ENCODE measurements at regions not wholly inside any gene's neighbourhood (a gene's known extent, or its start where the extent isn't known, plus 50 kb on each side); places are given as distances from the start of the nearest gene placed in this dataset.

DNA sequence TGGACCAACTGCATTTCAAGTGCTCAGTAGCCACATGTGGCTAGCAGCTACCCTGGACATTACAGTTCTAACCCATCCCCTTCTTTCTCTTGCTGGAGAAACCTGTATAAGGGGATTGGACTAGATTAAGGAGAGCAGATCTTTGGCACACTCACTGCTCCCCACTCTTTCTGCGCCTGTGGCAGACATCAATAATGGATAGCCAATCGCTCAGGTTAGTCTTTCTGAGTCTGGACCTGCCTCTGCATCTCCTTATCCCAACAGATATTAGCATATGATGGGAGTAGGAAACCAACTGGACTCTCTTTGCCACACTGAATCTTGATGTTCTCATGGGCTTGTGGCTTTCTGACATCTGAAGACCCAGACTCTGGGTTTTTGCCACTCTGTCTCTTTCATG is 81.7 kb downstream of the IRX5 start:
- Mint-ChIP-seq H3K27ac (ENCODE audit: unreplicated experiment) (no peak overlapping the region), H3K4me3 (ENCODE audit: low read depth, unreplicated experiment) (no peak overlapping the region), H3K9me3 (ENCODE audit: low read depth, unreplicated experiment) (no peaks in the 10 kb centered on the region), H3K36me3 (ENCODE audit: insufficient read depth, unreplicated experiment) (no peaks in the 10 kb centered on the region), H3K4me1 (ENCODE audit: low read depth, unreplicated experiment) (no peaks in the 10 kb centered on the region), H3K27me3 (ENCODE audit: unreplicated experiment) (peaks cover 33% of the 10 kb centered on the region)
- no peak for DNase-seq
- no TSS peak for BruUV-seq (replicated peaks)
- intact Hi-C loops (cut with micrococcal nuclease; ENCODE audit: unreplicated experiment), result no loop called here
- TF ChIP-seq, protein P1, sequence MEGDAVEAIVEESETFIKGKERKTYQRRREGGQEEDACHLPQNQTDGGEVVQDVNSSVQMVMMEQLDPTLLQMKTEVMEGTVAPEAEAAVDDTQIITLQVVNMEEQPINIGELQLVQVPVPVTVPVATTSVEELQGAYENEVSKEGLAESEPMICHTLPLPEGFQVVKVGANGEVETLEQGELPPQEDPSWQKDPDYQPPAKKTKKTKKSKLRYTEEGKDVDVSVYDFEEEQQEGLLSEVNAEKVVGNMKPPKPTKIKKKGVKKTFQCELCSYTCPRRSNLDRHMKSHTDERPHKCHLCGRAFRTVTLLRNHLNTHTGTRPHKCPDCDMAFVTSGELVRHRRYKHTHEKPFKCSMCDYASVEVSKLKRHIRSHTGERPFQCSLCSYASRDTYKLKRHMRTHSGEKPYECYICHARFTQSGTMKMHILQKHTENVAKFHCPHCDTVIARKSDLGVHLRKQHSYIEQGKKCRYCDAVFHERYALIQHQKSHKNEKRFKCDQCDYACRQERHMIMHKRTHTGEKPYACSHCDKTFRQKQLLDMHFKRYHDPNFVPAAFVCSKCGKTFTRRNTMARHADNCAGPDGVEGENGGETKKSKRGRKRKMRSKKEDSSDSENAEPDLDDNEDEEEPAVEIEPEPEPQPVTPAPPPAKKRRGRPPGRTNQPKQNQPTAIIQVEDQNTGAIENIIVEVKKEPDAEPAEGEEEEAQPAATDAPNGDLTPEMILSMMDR (IDR thresholded peaks at IDR 0.05; ENCODE audit: unreplicated experiment), result no peak
- CTCF ChIA-PET, result no interaction called here

DNA sequence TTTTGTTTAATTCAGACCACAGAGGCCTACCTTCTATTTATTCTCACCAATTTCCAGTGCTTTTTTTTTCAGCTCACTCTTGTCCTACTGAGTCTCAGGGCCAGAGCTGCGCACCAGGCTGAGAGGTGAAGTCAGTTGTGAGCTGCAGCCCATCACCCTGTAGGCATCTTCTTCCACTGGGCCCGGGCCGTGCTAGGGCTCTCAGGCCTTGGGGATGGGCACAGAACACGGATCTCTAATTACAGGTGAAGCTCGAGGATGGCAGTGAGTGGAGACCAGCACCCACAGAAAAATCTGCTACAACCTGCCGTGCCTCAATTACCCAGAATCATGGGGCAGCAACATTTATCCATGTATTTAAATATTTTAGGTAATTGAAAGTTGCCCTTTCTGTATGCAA is 82.1 kb downstream of the IRX5 start:
- no TSS peak for BruUV-seq (replicated peaks)
- intact Hi-C loops (cut with micrococcal nuclease; ENCODE audit: unreplicated experiment), result no loop called here
- no peak overlapping the region for H3K27ac Mint-ChIP-seq (ENCODE audit: unreplicated experiment)
- no peak for DNase-seq
- H3K4me3 Mint-ChIP-seq (ENCODE audit: low read depth, unreplicated experiment), result no peak overlapping the region
- peaks cover 29% of the 10 kb centered on the region for H3K27me3 Mint-ChIP-seq (ENCODE audit: unreplicated experiment)
- H3K4me1 Mint-ChIP-seq (ENCODE audit: low read depth, unreplicated experiment), result no peaks in the 10 kb centered on the region
- CTCF ChIA-PET, result no interaction called here
- H3K9me3 Mint-ChIP-seq (ENCODE audit: low read depth, unreplicated experiment), result no peaks in the 10 kb centered on the region
- TF ChIP-seq, protein P1 (IDR thresholded peaks at IDR 0.05; ENCODE audit: unreplicated experiment), result no peak
- H3K36me3 Mint-ChIP-seq (ENCODE audit: insufficient read depth, unreplicated experiment), result no peaks in the 10 kb centered on the region

DNA sequence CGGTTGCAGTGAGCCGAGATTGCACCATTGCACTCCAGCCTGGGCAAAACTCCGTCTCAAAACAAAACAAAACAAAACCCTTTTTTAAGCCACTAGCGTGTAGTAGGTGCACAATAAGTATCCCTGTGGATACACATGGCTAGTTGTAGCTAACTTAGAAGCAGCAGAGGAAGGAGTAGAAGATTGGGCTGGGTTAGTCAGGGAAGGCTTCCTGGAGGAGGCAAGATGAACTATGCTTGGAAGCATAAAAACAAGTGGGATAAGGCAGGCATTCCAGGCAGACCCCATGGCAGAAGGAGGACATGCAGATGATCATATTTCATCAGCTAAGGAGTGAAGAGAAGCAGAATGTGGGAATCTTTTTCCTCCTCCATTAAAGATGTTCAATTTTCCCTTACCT is 83.4 kb downstream of the IRX5 start:
- BruUV-seq (replicated peaks), result no TSS peak
- Mint-ChIP-seq H3K4me1 (ENCODE audit: low read depth, unreplicated experiment) (no peaks in the 10 kb centered on the region), H3K27me3 (ENCODE audit: unreplicated experiment) (peaks cover 19% of the 10 kb centered on the region), H3K36me3 (ENCODE audit: insufficient read depth, unreplicated experiment) (no peaks in the 10 kb centered on the region), H3K4me3 (ENCODE audit: low read depth, unreplicated experiment) (no peak overlapping the region), H3K9me3 (ENCODE audit: low read depth, unreplicated experiment) (no peaks in the 10 kb centered on the region), H3K27ac (ENCODE audit: unreplicated experiment) (no peak overlapping the region)
- TF ChIP-seq, protein P1 (IDR thresholded peaks at IDR 0.05; ENCODE audit: unreplicated experiment), result no peak
- intact Hi-C loops (cut with micrococcal nuclease; ENCODE audit: unreplicated experiment), result no loop called here
- CTCF ChIA-PET, result interaction anchor here (0.6 kb wide), 1 partner anchor 834 kb away, joined by 3 read pairs; no protein-coding TSS in a partner anchor
- DNase-seq, result no peak

DNA sequence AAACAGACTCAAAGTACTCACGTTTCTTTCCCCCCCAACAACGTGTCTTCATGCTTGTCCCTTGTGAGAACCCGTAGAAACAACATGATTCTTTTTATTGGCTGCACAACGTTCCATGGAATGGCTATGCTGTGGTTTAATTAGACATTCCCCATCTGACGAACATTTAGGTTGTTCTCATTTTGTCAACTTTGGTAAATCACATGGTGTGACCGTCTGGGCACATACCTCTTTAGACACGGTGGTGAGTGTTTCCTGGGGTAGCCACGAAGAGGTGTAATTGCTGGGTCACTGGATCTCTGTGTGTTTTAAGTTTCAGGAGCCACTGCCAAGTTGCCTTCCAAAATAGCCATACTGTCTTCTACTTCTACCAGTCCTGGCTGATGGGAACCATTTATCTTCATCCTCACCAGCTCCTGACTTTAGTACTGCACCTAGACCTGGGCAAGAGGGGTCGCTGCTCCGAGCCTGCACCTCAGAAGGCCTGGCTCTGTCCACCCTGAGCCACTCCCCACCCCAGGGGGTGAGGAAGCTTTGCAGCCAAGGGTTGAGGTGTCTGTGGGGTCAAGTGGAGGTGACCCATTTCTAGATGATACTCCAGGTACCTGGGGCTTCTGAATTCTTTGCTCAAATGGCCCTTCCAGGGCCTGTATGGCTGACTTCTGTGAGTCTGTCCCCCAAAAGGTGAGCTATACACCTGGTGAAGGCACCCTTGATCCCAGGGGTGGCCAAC is 84.7 kb downstream of the IRX5 start:
- TF ChIP-seq, protein P1 (IDR thresholded peaks at IDR 0.05; ENCODE audit: unreplicated experiment), result no peak
- CTCF ChIA-PET, result interaction anchor here (0.5 kb wide), 1 partner anchor 436 kb away, joined by 3 read pairs; no protein-coding TSS in a partner anchor
- intact Hi-C loops (cut with micrococcal nuclease; ENCODE audit: unreplicated experiment), result no loop called here
- no peaks in the 10 kb centered on the region for H3K4me1 Mint-ChIP-seq (ENCODE audit: low read depth, unreplicated experiment)
- no peak overlapping the region for H3K4me3 Mint-ChIP-seq (ENCODE audit: low read depth, unreplicated experiment)
- BruUV-seq (replicated peaks), result no TSS peak
- H3K36me3 Mint-ChIP-seq (ENCODE audit: insufficient read depth, unreplicated experiment), result no peaks in the 10 kb centered on the region
- no peak for DNase-seq
- H3K27me3 Mint-ChIP-seq (ENCODE audit: unreplicated experiment), result peaks cover 19% of the 10 kb centered on the region
- peaks cover 9% of the 10 kb centered on the region for H3K9me3 Mint-ChIP-seq (ENCODE audit: low read depth, unreplicated experiment)
- H3K27ac Mint-ChIP-seq (ENCODE audit: unreplicated experiment), result no peak overlapping the region
